Left colon (tissue), 2 donors: ENCODE measurements at regions not wholly inside any gene's neighbourhood (a gene's known extent, or its start where the extent isn't known, plus 50 kb on each side); places are given as distances from the start of the nearest gene placed in this dataset.
"Not testable (repeated sequence)": the region's sequence is repeated elsewhere in the genome, so short reads cannot be mapped to it uniquely, and the experiment has no call there.

Experiments used
- ATAC-seq: fragments of 200-7000 bp; cut with Tn5 transposase; one replicate; pipeline ENCODE4 v1.9.1; 2020; ENCODE audit warnings: mild to moderate bottlenecking, moderate library complexity
- DNase-seq, 2 donors: peaks; one replicate each; pipeline ENCODE4 v3.0.0-alpha.2; 2020
- intact Hi-C, 2 donors: fragments of 100-400 bp; cut with DNase I in 1 of 2; cut with micrococcal nuclease in 1 of 2; formaldehyde crosslinking; loops; one replicate each; pipeline versions ENCODE4 v1.11.2 to v1.14.0; 2022; cut with DNase I, micrococcal nuclease
- donor health status: DM: no; HTN: no; CAD: no.
- donor health status: DM: yes; HTN: yes; CAD: no.

DNA sequence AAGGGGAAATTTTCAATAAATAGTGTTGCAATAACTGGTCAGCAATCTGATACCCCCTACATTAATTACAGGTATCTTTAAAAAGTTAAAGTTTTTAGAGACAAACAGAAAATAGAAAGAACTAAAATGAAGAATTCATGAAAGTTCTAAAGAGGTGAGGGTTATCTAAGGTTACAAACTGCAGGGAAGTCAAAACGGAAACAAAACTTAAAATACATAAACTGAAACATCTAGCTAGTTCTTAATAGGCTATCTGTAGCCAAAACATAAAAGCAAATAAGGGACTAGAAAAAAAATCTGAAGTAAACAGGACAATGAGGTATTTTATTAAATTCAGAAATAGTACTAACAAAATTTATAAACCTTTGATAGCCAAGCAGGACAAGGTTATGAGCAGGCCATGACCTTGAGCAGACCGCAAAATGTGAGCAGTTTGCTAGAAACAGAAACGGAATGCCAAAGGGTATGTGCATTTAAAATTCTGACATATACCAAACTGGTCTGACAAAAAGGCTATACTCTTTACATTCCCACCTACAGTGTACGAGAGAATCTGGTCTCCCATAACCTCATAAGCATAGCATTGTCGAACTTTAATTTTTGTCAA, 56.9 kb upstream of the SRRM3 start:
- ATAC-seq, DNase-seq, intact Hi-C loops: not testable (repeated sequence)

DNA sequence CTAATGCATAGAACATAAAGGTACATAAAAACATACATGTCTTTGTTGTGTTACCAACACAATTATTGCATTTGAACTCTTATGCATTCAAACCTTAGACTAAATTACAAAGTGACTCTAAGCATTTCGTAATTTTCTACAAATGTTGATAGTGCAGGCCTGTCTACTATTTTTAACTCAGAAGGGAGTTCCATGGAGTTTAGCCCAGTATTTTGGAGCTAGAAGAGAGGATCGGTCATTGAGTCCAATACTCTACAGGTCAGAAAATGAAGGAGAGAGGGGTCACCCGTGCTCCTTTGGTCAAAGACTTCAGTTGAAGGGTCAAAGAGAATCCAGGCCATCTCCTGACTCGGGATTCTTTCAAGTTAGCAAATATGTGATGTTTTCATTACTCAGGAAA, 55.3 kb upstream of the SRRM3 start:
- ATAC-seq (no peak), DNase-seq (no peak)
- intact Hi-C loops, result no loop called here

DNA sequence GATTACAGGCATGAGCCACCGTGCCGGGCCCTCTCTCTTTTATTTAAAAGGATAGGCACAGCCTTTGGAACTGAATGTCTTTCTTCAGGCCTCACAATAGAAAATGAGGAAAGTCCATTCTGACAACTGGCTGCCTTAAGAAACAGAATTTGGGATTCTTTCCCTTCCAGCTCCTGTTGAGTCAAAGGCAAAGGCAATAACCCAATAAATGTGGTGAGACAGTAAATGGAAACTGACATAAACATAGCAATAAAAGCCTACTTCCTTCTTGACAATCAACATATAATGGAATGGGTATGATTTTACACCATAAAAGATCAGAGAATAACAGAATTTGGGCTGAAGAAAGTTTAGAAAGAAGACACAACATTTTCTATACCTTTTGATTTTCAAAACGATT, 52.7 kb upstream of the SRRM3 start:
- intact Hi-C loops, DNase-seq: not testable (repeated sequence)
- ATAC-seq, result peak; percentile 93

DNA sequence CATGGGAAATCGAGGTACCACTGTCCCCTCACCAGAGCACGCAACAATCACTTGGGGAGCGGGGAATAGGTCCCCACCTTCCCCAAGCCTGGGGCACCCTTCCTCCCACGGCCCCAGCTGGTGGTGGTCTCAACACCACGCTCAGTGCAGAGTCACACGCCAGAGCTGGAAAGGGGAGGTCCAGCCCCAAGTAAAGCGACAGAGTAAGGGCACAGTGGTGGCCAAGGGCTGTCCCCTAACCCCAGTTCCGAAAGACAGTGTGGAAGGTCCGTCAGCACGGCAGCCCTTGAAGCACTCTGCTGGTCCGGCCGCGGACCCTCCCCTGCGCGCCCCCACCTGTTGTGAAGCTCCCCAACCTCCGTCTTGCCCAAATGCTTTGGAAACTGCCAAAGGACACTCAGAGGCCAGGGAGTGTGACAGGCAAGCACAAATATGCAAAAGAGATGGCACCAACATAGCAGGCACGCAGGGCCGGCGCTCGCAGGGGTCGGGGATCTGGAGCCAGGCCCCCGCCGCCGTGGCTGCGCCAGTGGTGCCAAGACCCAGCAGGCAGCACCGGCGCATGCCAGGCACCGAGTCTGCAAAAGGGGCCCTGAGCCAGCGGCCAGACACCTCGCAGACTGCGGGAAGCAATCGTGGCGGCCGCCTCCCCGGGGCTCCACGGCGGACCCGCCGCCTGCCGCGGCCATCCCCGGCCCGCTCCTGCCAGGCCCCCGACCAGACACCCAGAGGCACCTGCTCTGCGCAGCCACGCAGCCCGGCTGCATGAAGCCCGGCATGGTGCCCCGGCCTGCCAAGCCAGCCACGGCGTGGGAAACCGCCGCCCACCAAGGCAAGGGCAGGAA, 51.6 kb upstream of the SRRM3 start:
- DNase-seq, result no peak
- ATAC-seq, result no peak
- intact Hi-C loops, result no loop called here
